K562 (cell line): ENCODE measurements at regions not wholly inside any gene's neighbourhood (a gene's known extent, or its start where the extent isn't known, plus 50 kb on each side); places are given as distances from the start of the nearest gene placed in this dataset.

Experiments used
- ATAC-seq: fragments of 200-7000 bp; cut with Tn5 transposase; 3 replicates; pipeline ENCODE4 v1.9.1; 2020; ENCODE audit warnings: moderate library complexity
- BruUV-seq: library from RNA; stranded (reverse); fragments of 400-500 nt; replicated peaks from 2 replicates; lab custom pipeline; 2021; lab: Mats Ljungman, UMichigan
- CTCF ChIA-PET: fragments of 300-600 bp; formaldehyde crosslinking; extraction: SDS; loops from one replicate; lab custom pipeline; 2021; ENCODE audit warnings: low intra/inter-chr PET ratio; lab: Yijun Ruan, JAX
- POLR2A ChIA-PET: fragments of 300-600, 350-650 bp; sonication (Branson Sonifier 250); formaldehyde crosslinking; extraction: SDS; loops from one replicate; lab custom pipeline; 2021; ENCODE audit warnings: antibody characterized with exemption, inconsistent platforms; lab: Yijun Ruan, JAX
- DNase-seq, 4 experiments: peaks; one replicate each; pipeline versions ENCODE4 v3.0.0 to v3.0.0-alpha.2; 2011 to 2018; ENCODE audit warnings: low spot score in 3 of 4, mixed read lengths in 3 of 4; ENCODE audit errors: extremely low read depth in 1 of 4
- FAIRE-seq: peaks from 2 replicates; lab custom pipeline; 2011; peaks lifted over from hg19 to GRCh38; lab: Jason Lieb, UNC
- H2AFZ ChIP-seq: 2 replicates; pipeline ENCODE4 v1.6.0; 2011; ENCODE audit warnings: low read depth, low read length, control low read depth, inconsistent platforms
- H3K27ac ChIP-seq: fragments of 200-600 bp; 3 replicates; pipeline ENCODE4 v1.8.0; 2011; ENCODE audit warnings: low read depth, mild to moderate bottlenecking, control low read depth, inconsistent platforms, low read length, moderate library complexity, mixed read lengths; ENCODE audit errors: extremely low read depth
- H3K27me3 ChIP-seq, 2 experiments: fragments of 300-600 bp in 1 of 2; 2 replicates in 1 of 2; 3 replicates in 1 of 2; pipeline versions ENCODE4 v1.6.0 to v1.8.0; 2011; ENCODE audit warnings: inconsistent platforms in 2 of 2, low read length in 2 of 2, mild to moderate bottlenecking in 1 of 2, mixed read lengths in 1 of 2, moderate library complexity in 1 of 2; ENCODE audit not compliant: control insufficient read depth in 2 of 2, insufficient read depth in 2 of 2
- H3K36me3 ChIP-seq: fragments of 300-600 bp; 3 replicates; pipeline ENCODE4 v1.8.0; 2011; ENCODE audit warnings: mild to moderate bottlenecking, low read length, inconsistent platforms; ENCODE audit not compliant: control insufficient read depth, insufficient read depth
- H3K4me1 ChIP-seq, 2 experiments: fragments of 200-600 bp in 1 of 2; replicated peaks in 1 of 2; 2 replicates in 1 of 2; 3 replicates in 1 of 2; pipeline versions ENCODE4 v1.5.1 to v1.8.0; 2011; ENCODE audit warnings: inconsistent platforms in 2 of 2, low read length in 2 of 2, mild to moderate bottlenecking in 1 of 2, mixed read lengths in 1 of 2, moderate library complexity in 1 of 2; ENCODE audit not compliant: control insufficient read depth in 2 of 2, insufficient read depth in 2 of 2
- H3K4me2 ChIP-seq: 2 replicates; pipeline ENCODE4 v1.6.1; 2011; ENCODE audit warnings: low read length, control low read depth, inconsistent platforms, mixed read lengths; ENCODE audit not compliant: insufficient read depth
- H3K4me3 ChIP-seq: fragments of 200-600 bp; sonication (generic), shearing (Covaris generic); 2 replicates; pipeline ENCODE4 v1.5.1; 2016; ENCODE audit warnings: control low read depth, inconsistent platforms
- H3K79me2 ChIP-seq: fragments of 200-600 bp; 3 replicates; pipeline ENCODE4 v1.8.0; 2011; ENCODE audit warnings: low read length, inconsistent platforms; ENCODE audit not compliant: control insufficient read depth, insufficient read depth
- H3K9ac ChIP-seq, 2 experiments: 2 replicates each; pipeline versions ENCODE4 v1.6.0 to v1.6.1; 2011; ENCODE audit warnings: low read depth in 2 of 2, low read length in 2 of 2, control low read depth in 1 of 2, inconsistent platforms in 1 of 2, mild to moderate bottlenecking in 1 of 2, mixed read lengths in 1 of 2; ENCODE audit not compliant: insufficient read depth in 1 of 2
- H3K9me1 ChIP-seq: one replicate; pipeline ENCODE4 v1.6.0; 2011; ENCODE audit warnings: inconsistent platforms, mild to moderate bottlenecking, low read length, moderate library complexity; ENCODE audit not compliant: control insufficient read depth, insufficient read depth
- H3K9me3 ChIP-seq: replicated peaks from 2 replicates; pipeline ENCODE4 v1.5.1; 2011; ENCODE audit warnings: low read depth, low read length, inconsistent platforms; ENCODE audit not compliant: control insufficient read depth, insufficient read depth
- H4K20me1 ChIP-seq: replicated peaks from 2 replicates; pipeline ENCODE4 v1.6.1; 2011; ENCODE audit warnings: low read length, inconsistent platforms, mixed read lengths; ENCODE audit not compliant: control insufficient read depth, insufficient read depth
- BCOR ChIP-seq: fragments of 450-650 bp; IDR thresholded peaks from 2 replicates; pipeline ENCODE4 v1.6.1; 2016
- ELF2 ChIP-seq: fragments of 250-450 bp; sonication (Bioruptor Pico); IDR thresholded peaks from 2 replicates; pipeline ENCODE4 v1.5.0; 2021; ENCODE audit warnings: mild to moderate bottlenecking
- GABPB2 ChIP-seq: fragments of 250-450 bp; sonication (Bioruptor Pico); conservative IDR thresholded peaks from 2 replicates; pipeline ENCODE4 v1.5.1; 2021; ENCODE audit warnings: mild to moderate bottlenecking
- NCOA6 ChIP-seq: fragments of 450-650 bp; IDR thresholded peaks from 2 replicates; pipeline ENCODE4 v1.6.1; 2017; ENCODE audit warnings: mild to moderate bottlenecking
- POLR2AphosphoS5 ChIP-seq: IDR thresholded peaks from 2 replicates; pipeline ENCODE4 v1.6.1; 2011; ENCODE audit warnings: mild to moderate bottlenecking, low read depth, low read length, moderate library complexity; ENCODE audit not compliant: control insufficient read depth, insufficient read depth
- POLR2G ChIP-seq: fragments of 200-400 bp; formaldehyde crosslinking; IDR thresholded peaks from 2 replicates; pipeline ENCODE4 v1.6.1; 2017; ENCODE audit warnings: low read depth, mild to moderate bottlenecking, antibody characterized with exemption, low read length, moderate library complexity
- PTBP1 ChIP-seq: fragments of 200-400 bp; formaldehyde crosslinking; IDR thresholded peaks from 2 replicates; pipeline ENCODE4 v1.6.1; 2017; ENCODE audit warnings: low read depth, low read length
- SRSF7 ChIP-seq: fragments of 200-400 bp; formaldehyde crosslinking; optimal IDR thresholded peaks from 2 replicates; pipeline ENCODE3; 2017; ENCODE audit warnings: mild to moderate bottlenecking, low read depth, low read length
- STAG1 ChIP-seq: sonication (generic); formaldehyde crosslinking; IDR thresholded peaks from 2 replicates; pipeline ENCODE4 v1.5.0; 2020; ENCODE audit warnings: missing genetic modification reagents, borderline replicate concordance
- ZC3H4 ChIP-seq: sonication (generic); formaldehyde crosslinking; IDR thresholded peaks from 2 replicates; pipeline ENCODE4 v1.9.0; 2021; ENCODE audit warnings: missing genetic modification reagents, borderline replicate concordance
- ZC3H8 ChIP-seq: fragments of 450-650 bp; IDR thresholded peaks from 2 replicates; pipeline ENCODE4 v1.6.1; 2017
- ZFPM2 ChIP-seq: fragments of 250-450 bp; sonication (Bioruptor Pico); IDR thresholded peaks from 2 replicates; pipeline ENCODE4 v1.5.1; 2022; ENCODE audit warnings: mild to moderate bottlenecking
- WGBS: fragments of 100-300 bp; shearing (Covaris generic); methylation state at CpG from one replicate; pipeline ENCODE4 v1.1.6; 2016; ENCODE audit warnings: low coverage, mixed read lengths; ENCODE audit not compliant: insufficient coverage; ENCODE audit errors: missing lambda C conversion rate; 5-methylcytosine and 5-hydroxymethylcytosine counted together
- in situ Hi-C: fragments of 300-500 bp; cut with MboI; formaldehyde crosslinking; loops from 4 replicates; pipeline ENCODE4 v1.15.0; 2018; ENCODE audit warnings: inconsistent platforms, mixed read lengths
- intact Hi-C: fragments of 100-400 bp; cut with micrococcal nuclease; formaldehyde crosslinking; loops from 2 replicates; pipeline ENCODE4 v1.14.2; 2022
- TF ChIP-seq, protein P1 (sequence below): fragments of 250-450 bp; sonication (Bioruptor Pico); IDR thresholded peaks from 2 replicates; pipeline ENCODE4 v1.9.0; 2021; ENCODE audit warnings: mild to moderate bottlenecking
- TF ChIP-seq, protein P2 (sequence below): sonication (generic); IDR thresholded peaks from 2 replicates; pipeline ENCODE4 v1.6.1; 2016
- TF ChIP-seq, protein P3 (sequence below): fragments of 150-350 bp; conservative IDR thresholded peaks from 2 replicates; pipeline ENCODE4 v1.6.1; 2014; ENCODE audit warnings: low read length
- TF ChIP-seq, protein P4 (sequence below): fragments of 450-650 bp; IDR thresholded peaks from 2 replicates; pipeline ENCODE4 v1.6.1; 2018; ENCODE audit not compliant: partially characterized antibody

- TF ChIP-seq POLR2AphosphoS5 (no peak), STAG1 (CRISPR knock-in tag) (no peak), POLR2G (no peak), ZC3H4 (CRISPR knock-in tag) (no peak), ZFPM2 (CRISPR knock-in tag) (no peak)
- TF ChIP-seq, protein P1, sequence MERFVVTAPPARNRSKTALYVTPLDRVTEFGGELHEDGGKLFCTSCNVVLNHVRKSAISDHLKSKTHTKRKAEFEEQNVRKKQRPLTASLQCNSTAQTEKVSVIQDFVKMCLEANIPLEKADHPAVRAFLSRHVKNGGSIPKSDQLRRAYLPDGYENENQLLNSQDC (CRISPR knock-in tag), result no peak
- TF ChIP-seq, all 486 proteins: peak for 0
Measured at GRCh38 chr3:78304115-78304514, 1264.2 kb downstream of the ROBO2 start (continued).

GRCh38 chr3:78312851-78313250 lies 1273.0 kb downstream of the ROBO2 start:
- intact Hi-C loops, result no loop called here
- H3K9me1 ChIP-seq, result no peaks in the 10 kb centered on the region
- FAIRE-seq (no peak), DNase-seq (no peak), ATAC-seq (no peak)
- no peaks in the 10 kb centered on the region for H3K36me3 ChIP-seq
- H3K27ac ChIP-seq, result no peak overlapping the region
- no peaks in the 10 kb centered on the region for H3K79me2 ChIP-seq
- no peak overlapping the region for H3K4me3 ChIP-seq
- H3K9ac ChIP-seq, result no peak overlapping the region
- ChIA-PET POLR2A (no interaction called here), CTCF (interaction anchor here (0.6 kb wide), 1 partner anchor 55 kb away, joined by 4 read pairs; no protein-coding TSS in a partner anchor)
- in situ Hi-C loops, result no loop called here
- H2AFZ ChIP-seq, result no peak overlapping the region
- H3K27me3 ChIP-seq, result no peaks in the 10 kb centered on the region
- no TSS peak for BruUV-seq
- no peaks in the 10 kb centered on the region for H3K9me3 ChIP-seq
- H3K4me1 ChIP-seq, result no peaks in the 10 kb centered on the region
- 0% methylated on average over 2 of the region's 2 CpGs for WGBS
- H3K4me2 ChIP-seq, result no peak overlapping the region
- H4K20me1 ChIP-seq, result no peaks in the 10 kb centered on the region
- TF ChIP-seq PTBP1 (no peak), ZC3H8 (no peak), NCOA6 (no peak), SRSF7 (no peak), ELF2 (CRISPR knock-in tag) (no peak), GABPB2 (no peak), BCOR (no peak)
- TF ChIP-seq, protein P2, sequence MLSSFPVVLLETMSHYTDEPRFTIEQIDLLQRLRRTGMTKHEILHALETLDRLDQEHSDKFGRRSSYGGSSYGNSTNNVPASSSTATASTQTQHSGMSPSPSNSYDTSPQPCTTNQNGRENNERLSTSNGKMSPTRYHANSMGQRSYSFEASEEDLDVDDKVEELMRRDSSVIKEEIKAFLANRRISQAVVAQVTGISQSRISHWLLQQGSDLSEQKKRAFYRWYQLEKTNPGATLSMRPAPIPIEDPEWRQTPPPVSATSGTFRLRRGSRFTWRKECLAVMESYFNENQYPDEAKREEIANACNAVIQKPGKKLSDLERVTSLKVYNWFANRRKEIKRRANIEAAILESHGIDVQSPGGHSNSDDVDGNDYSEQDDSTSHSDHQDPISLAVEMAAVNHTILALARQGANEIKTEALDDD, result no peak
- TF ChIP-seq, protein P3, sequence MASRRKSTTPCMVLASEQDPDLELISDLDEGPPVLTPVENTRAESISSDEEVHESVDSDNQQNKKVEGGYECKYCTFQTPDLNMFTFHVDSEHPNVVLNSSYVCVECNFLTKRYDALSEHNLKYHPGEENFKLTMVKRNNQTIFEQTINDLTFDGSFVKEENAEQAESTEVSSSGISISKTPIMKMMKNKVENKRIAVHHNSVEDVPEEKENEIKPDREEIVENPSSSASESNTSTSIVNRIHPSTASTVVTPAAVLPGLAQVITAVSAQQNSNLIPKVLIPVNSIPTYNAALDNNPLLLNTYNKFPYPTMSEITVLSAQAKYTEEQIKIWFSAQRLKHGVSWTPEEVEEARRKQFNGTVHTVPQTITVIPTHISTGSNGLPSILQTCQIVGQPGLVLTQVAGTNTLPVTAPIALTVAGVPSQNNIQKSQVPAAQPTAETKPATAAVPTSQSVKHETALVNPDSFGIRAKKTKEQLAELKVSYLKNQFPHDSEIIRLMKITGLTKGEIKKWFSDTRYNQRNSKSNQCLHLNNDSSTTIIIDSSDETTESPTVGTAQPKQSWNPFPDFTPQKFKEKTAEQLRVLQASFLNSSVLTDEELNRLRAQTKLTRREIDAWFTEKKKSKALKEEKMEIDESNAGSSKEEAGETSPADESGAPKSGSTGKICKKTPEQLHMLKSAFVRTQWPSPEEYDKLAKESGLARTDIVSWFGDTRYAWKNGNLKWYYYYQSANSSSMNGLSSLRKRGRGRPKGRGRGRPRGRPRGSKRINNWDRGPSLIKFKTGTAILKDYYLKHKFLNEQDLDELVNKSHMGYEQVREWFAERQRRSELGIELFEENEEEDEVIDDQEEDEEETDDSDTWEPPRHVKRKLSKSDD, result no peak
- TF ChIP-seq, protein P4, sequence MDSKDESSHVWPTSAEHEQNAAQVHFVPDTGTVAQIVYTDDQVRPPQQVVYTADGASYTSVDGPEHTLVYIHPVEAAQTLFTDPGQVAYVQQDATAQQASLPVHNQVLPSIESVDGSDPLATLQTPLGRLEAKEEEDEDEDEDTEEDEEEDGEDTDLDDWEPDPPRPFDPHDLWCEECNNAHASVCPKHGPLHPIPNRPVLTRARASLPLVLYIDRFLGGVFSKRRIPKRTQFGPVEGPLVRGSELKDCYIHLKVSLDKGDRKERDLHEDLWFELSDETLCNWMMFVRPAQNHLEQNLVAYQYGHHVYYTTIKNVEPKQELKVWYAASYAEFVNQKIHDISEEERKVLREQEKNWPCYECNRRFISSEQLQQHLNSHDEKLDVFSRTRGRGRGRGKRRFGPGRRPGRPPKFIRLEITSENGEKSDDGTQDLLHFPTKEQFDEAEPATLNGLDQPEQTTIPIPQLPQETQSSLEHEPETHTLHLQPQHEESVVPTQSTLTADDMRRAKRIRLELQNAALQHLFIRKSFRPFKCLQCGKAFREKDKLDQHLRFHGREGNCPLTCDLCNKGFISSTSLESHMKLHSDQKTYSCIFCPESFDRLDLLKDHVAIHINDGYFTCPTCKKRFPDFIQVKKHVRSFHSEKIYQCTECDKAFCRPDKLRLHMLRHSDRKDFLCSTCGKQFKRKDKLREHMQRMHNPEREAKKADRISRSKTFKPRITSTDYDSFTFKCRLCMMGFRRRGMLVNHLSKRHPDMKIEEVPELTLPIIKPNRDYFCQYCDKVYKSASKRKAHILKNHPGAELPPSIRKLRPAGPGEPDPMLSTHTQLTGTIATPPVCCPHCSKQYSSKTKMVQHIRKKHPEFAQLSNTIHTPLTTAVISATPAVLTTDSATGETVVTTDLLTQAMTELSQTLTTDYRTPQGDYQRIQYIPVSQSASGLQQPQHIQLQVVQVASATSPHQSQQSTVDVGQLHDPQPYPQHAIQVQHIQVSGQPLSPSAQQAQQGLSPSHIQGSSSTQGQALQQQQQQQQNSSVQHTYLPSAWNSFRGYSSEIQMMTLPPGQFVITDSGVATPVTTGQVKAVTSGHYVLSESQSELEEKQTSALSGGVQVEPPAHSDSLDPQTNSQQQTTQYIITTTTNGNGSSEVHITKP, result no peak
